Fibroblast of peridontal ligament (primary cell): ENCODE measurements at regions not wholly inside any gene's neighbourhood (a gene's known extent, or its start where the extent isn't known, plus 50 kb on each side); places are given as distances from the start of the nearest gene placed in this dataset.

Source experiments
- DNase-seq: peaks from one replicate; pipeline ENCODE4 v3.0.0-alpha.2; 2010; ENCODE audit errors: extremely low read depth

GRCh38 chr4:163622379-163623035 is 128.0 kb downstream of the TMA16 start:
- no peak for DNase-seq

- no peak for DNase-seq
Observed at GRCh38 chr4:163623787-163624186, 129.3 kb downstream of the TMA16 start.

- no peak for DNase-seq
Observed at GRCh38 chr4:163624727-163625126, 130.2 kb downstream of the TMA16 start.

- DNase-seq = no peak
Observed at GRCh38 chr4:163631288-163631687, 136.8 kb downstream of the TMA16 start.

- no peak for DNase-seq
Observed at GRCh38 chr4:163638909-163639308, 144.4 kb downstream of the TMA16 start.

- DNase-seq = no peak
Observed at GRCh38 chr4:163649557-163650091, 155.1 kb downstream of the TMA16 start.

GRCh38 chr4:163651761-163652160 is 157.3 kb downstream of the TMA16 start:
- no peak for DNase-seq

- no peak for DNase-seq
Observed at GRCh38 chr4:163654621-163655020, 160.1 kb downstream of the TMA16 start.

GRCh38 chr4:163660636-163661035 is 166.1 kb downstream of the TMA16 start:
- DNase-seq = no peak

- DNase-seq = no peak
Observed at GRCh38 chr4:163662768-163663167, 168.3 kb downstream of the TMA16 start.

- no peak for DNase-seq
Observed at GRCh38 chr4:163663454-163664225, 169.2 kb downstream of the TMA16 start.

- no peak for DNase-seq
Observed at GRCh38 chr4:163665101-163665500, 170.6 kb downstream of the TMA16 start.

GRCh38 chr4:163665521-163666331 is 171.2 kb downstream of the TMA16 start:
- DNase-seq = no peak

GRCh38 chr4:163666332-163666873 is 171.9 kb downstream of the TMA16 start:
- no peak for DNase-seq

- no peak for DNase-seq
Observed at GRCh38 chr4:163672751-163673150, 178.3 kb downstream of the TMA16 start.

GRCh38 chr4:163673848-163674697 is 179.6 kb downstream of the TMA16 start:
- no peak for DNase-seq

- DNase-seq = peak; percentile 25
Observed at GRCh38 chr4:163679189-163679588, 184.7 kb downstream of the TMA16 start.

- DNase-seq = no peak
Observed at GRCh38 chr4:163680386-163681098, 186.1 kb downstream of the TMA16 start.

- peak; percentile 7 for DNase-seq
Observed at GRCh38 chr4:163681208-163681821, 186.8 kb downstream of the TMA16 start.

- peak; percentile 14 for DNase-seq
Observed at GRCh38 chr4:163688856-163689255, 194.4 kb downstream of the TMA16 start.
